ENCODE measurements at regions not wholly inside any gene's neighbourhood (a gene's known extent, or its start where the extent isn't known, plus 50 kb on each side); places are given as distances from the start of the nearest gene placed in this dataset.

DNA sequence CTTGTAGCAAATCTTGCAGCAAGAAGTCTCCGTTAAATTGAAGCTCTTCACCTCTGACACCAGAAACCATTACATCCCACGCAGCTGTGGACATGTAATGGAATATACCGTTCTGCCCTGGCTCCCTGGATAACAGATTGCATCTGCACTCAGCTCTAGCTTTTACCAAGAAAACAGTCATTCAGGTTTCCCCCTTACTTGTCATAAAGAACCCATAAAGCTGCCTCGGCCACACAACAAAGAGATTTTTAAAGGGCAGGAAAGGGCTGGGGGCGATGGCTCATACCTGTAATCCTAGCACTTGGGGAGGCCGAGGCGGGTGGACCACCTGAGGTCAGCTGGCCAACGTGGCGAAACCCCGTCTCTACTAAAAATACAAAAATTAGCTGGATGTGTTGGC, 127.6 kb upstream of the RFC3 start:
- TF ChIP-seq, protein P1, sequence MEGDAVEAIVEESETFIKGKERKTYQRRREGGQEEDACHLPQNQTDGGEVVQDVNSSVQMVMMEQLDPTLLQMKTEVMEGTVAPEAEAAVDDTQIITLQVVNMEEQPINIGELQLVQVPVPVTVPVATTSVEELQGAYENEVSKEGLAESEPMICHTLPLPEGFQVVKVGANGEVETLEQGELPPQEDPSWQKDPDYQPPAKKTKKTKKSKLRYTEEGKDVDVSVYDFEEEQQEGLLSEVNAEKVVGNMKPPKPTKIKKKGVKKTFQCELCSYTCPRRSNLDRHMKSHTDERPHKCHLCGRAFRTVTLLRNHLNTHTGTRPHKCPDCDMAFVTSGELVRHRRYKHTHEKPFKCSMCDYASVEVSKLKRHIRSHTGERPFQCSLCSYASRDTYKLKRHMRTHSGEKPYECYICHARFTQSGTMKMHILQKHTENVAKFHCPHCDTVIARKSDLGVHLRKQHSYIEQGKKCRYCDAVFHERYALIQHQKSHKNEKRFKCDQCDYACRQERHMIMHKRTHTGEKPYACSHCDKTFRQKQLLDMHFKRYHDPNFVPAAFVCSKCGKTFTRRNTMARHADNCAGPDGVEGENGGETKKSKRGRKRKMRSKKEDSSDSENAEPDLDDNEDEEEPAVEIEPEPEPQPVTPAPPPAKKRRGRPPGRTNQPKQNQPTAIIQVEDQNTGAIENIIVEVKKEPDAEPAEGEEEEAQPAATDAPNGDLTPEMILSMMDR (IDR thresholded peaks at IDR 0.05; ENCODE audit: low read depth, low read length), result no peak
- H3K4me3 ChIP-seq (ENCODE audit: low read depth, low read length), result no peak overlapping the region
- ChIA-PET CTCF (no interaction called here), POLR2A (interaction anchor here (0.6 kb wide), 1 partner anchor 42 kb away, joined by 10 read pairs; no protein-coding TSS in a partner anchor)
- no peak for DNase-seq (ENCODE audit: low read depth, low spot score)
- H3K9me3 ChIP-seq (ENCODE audit: control insufficient read depth, insufficient read depth, low read length), result no peaks in the 10 kb centered on the region; the same call in 1 of the 2 replicates
- no peak overlapping the region for H3K27ac ChIP-seq (ENCODE audit: low read depth, low read length)
- peaks cover 7% of the 10 kb centered on the region for H3K27me3 ChIP-seq (ENCODE audit: control insufficient read depth, insufficient read depth, low read length)

DNA sequence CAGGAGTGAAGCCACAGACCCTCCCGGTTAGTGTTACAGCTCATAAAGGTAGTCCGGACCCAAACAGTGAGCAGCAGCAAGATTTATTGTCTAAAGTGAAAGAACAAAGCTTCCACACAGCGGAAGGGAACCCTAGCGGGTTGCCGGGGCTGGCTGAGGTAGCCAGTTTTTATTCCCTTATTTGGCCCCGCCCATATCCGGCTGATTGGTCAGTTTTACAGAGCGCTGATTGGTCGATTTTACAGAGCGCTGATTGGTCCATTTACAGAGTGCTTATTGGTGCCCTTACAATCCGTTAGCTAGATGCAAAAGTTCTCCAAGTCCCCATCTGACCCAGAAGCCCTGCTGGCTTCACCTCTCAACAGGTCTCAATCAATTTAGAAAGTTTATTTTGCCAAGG, 126.0 kb upstream of the RFC3 start:
- H3K4me3 ChIP-seq (ENCODE audit: low read depth, low read length), result no peak overlapping the region
- ChIA-PET POLR2A (no interaction called here), CTCF (no interaction called here)
- H3K27ac ChIP-seq (ENCODE audit: low read depth, low read length), result no peak overlapping the region
- DNase-seq (ENCODE audit: low read depth, low spot score), result no peak
- peaks cover 10% of the 10 kb centered on the region for H3K27me3 ChIP-seq (ENCODE audit: control insufficient read depth, insufficient read depth, low read length)
- TF ChIP-seq, protein P1 (IDR thresholded peaks at IDR 0.05; ENCODE audit: low read depth, low read length), result no peak
- no peaks in the 10 kb centered on the region; the same call in 1 of the 2 replicates for H3K9me3 ChIP-seq (ENCODE audit: control insufficient read depth, insufficient read depth, low read length)

DNA sequence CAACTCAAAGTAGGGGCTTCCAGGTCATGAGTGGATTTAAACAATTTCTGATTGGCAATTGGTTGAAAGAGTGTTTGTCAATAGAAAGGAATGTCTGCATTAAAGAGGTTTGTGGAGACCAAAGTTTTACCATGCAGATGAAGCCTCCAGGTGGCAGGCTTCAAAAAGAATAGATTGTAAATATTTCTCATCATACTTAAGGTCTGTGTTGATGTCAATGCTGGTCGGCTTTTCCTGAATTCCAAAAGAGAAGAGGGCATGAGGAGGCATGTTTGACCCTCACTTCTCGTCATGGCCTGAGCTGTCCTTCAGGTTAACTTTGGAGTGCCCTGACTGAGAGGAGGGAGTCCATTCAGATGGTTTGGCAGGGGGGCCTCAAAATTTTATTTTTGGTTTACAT, 125.4 kb upstream of the RFC3 start:
- peaks cover 10% of the 10 kb centered on the region for H3K27me3 ChIP-seq (ENCODE audit: control insufficient read depth, insufficient read depth, low read length)
- no peak for DNase-seq (ENCODE audit: low read depth, low spot score)
- ChIA-PET POLR2A (no interaction called here), CTCF (no interaction called here)
- no peak overlapping the region for H3K4me3 ChIP-seq (ENCODE audit: low read depth, low read length)
- H3K27ac ChIP-seq (ENCODE audit: low read depth, low read length), result no peak overlapping the region
- TF ChIP-seq, protein P1 (IDR thresholded peaks at IDR 0.05; ENCODE audit: low read depth, low read length), result no peak
- no peaks in the 10 kb centered on the region; the same call in 1 of the 2 replicates for H3K9me3 ChIP-seq (ENCODE audit: control insufficient read depth, insufficient read depth, low read length)

DNA sequence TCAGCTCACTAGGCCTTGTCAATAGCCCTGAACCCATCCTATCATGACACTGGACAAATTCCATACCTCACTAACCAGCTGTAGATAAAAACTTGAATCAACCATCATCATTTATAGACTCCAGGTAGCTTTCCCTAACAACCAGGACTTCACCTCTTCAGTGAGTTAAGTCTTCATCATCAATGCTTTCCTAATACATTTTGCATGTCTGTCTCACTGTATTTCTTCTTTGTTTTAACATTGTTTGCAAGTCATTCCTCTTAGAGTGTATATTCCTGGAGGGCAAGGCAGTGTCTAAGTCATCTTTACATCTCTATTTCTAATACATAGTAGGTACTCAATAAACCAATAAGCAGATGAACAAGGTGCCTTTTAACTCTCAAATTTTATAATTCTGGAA, 123.4 kb upstream of the RFC3 start:
- POLR2A ChIA-PET, result interaction anchor here (0.6 kb wide), 1 partner anchor 52 kb away, joined by 10 read pairs; no protein-coding TSS in a partner anchor
- TF ChIP-seq, protein P1 (IDR thresholded peaks at IDR 0.05; ENCODE audit: low read depth, low read length), result no peak

DNA sequence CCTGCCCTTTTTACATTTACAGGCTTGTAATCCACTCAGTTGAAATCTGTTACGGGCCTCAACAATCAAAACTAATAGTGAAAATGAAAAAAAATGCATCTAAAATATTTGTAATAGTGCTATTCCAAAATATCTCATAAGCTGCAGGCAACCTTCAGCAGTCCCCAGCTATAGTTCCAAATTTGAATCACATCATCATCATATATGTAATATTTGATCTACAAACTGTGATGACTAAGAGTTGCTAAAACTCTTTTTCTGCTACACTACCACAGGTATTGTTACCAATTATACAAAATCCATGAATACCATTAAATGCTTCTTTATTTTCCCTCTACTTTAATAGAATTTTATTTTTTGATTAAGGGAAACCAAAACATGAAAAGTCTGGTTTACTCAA, 121.4 kb upstream of the RFC3 start:
- CTCF ChIA-PET, result no interaction called here
- DNase-seq (ENCODE audit: low read depth, low spot score), result no peak
- no peak overlapping the region for H3K27ac ChIP-seq (ENCODE audit: low read depth, low read length)

More for the DNA sequence above, 123.4 kb upstream of the RFC3 start:
- no peak for DNase-seq (ENCODE audit: low read depth, low spot score)
- CTCF ChIA-PET, result interaction anchor here (0.5 kb wide), 1 partner anchor 52 kb away, joined by 5 read pairs; no protein-coding TSS in a partner anchor
- Histone ChIP-seq H3K27ac (ENCODE audit: low read depth, low read length) (no peak overlapping the region), H3K4me3 (ENCODE audit: low read depth, low read length) (no peak overlapping the region), H3K27me3 (ENCODE audit: control insufficient read depth, insufficient read depth, low read length) (peaks cover 4% of the 10 kb centered on the region), H3K9me3 (ENCODE audit: control insufficient read depth, insufficient read depth, low read length) (no peaks in the 10 kb centered on the region; the same call in 1 of the 2 replicates)

More for the DNA sequence above, 121.4 kb upstream of the RFC3 start:
- H3K27me3 ChIP-seq (ENCODE audit: control insufficient read depth, insufficient read depth, low read length), result peaks cover 4% of the 10 kb centered on the region
- no peaks in the 10 kb centered on the region; the same call in 1 of the 2 replicates for H3K9me3 ChIP-seq (ENCODE audit: control insufficient read depth, insufficient read depth, low read length)
- TF ChIP-seq, protein P1 (IDR thresholded peaks at IDR 0.05; ENCODE audit: low read depth, low read length), result no peak
- POLR2A ChIA-PET, result no interaction called here
- H3K4me3 ChIP-seq (ENCODE audit: low read depth, low read length), result no peak overlapping the region

All from AG04450 (cell line).